Muscle layer of colon (tissue), 2 donors: ENCODE measurements at regions not wholly inside any gene's neighbourhood (a gene's known extent, or its start where the extent isn't known, plus 50 kb on each side); places are given as distances from the start of the nearest gene placed in this dataset.

ENCODE experiments used
- H3K27ac ChIP-seq: one replicate; pipeline ENCODE4 v1.7.0; 2013; ENCODE audit warnings: low read depth, mild to moderate bottlenecking, low read length, moderate library complexity
- H3K27me3 ChIP-seq, 2 donors: one replicate each; pipeline ENCODE4 v1.7.0; 2013; ENCODE audit warnings: low read length in 2 of 2, mild to moderate bottlenecking in 2 of 2; ENCODE audit not compliant: insufficient read depth in 2 of 2, control insufficient read depth in 1 of 2
- H3K36me3 ChIP-seq: one replicate; pipeline ENCODE4 v1.7.0; 2013; ENCODE audit warnings: mild to moderate bottlenecking, low read length; ENCODE audit not compliant: insufficient read depth
- H3K4me1 ChIP-seq: one replicate; pipeline ENCODE4 v1.7.0; 2013; ENCODE audit warnings: mild to moderate bottlenecking, low read length; ENCODE audit not compliant: insufficient read depth
- H3K4me3 ChIP-seq, 2 donors: one replicate each; pipeline ENCODE4 v1.7.0; 2013; ENCODE audit warnings: low read length in 2 of 2, low read depth in 1 of 2, mild to moderate bottlenecking in 1 of 2, moderate library complexity in 1 of 2
- H3K9ac ChIP-seq: one replicate; pipeline ENCODE4 v1.7.0; 2013; ENCODE audit warnings: low read length
- H3K9me3 ChIP-seq: one replicate; pipeline ENCODE4 v1.7.0; 2013; ENCODE audit warnings: mild to moderate bottlenecking, low read length
- donor health status: abdominal sarcoma.
- donor health status: Adenocarcinoma of cecum.

DNA sequence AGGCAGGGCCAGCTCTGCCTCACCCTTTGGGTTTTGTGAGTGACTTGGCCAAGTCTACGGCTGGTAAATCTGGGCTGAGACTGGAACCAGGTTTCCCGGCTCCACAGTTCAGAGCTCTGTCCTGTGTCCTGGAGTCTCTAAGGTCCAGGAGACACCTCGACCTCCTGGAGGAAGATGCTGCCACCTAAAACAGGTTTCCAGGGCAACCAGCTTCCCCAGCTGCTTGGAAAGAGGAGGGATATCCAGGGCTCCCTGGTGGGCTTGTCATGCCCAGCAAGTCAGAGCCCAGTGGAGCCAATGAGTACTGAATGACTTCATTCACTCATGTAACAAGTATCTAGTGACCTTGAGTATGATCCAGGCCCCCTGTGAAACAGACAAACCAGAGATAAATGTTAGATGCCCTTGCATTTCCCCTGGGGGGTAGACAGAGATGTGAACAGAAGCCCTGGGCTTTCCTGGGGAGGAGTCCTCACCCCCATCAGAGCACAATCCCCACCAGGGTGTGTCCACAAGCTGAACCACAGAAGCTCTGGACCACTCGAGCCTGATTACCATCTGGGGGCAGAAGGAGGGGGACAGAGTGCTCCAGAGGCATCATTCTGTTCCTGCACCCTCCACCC, 181.2 kb upstream of the RAB4A start:
- H3K36me3 ChIP-seq, result no peaks in the 10 kb centered on the region
- H3K27ac ChIP-seq, result no peak overlapping the region
- no peak overlapping the region for H3K9ac ChIP-seq
- no peaks in the 10 kb centered on the region for H3K9me3 ChIP-seq
- no peak overlapping the region for H3K4me3 ChIP-seq
- no peaks in the 10 kb centered on the region for H3K27me3 ChIP-seq
- H3K4me1 ChIP-seq, result peaks cover 8% of the 10 kb centered on the region

GRCh38 chr1:229091721-229092136, 179.2 kb upstream of the RAB4A start:
- H3K4me3 ChIP-seq, result no peak overlapping the region
- H3K9ac ChIP-seq, result no peak overlapping the region
- H3K9me3 ChIP-seq, result no peaks in the 10 kb centered on the region
- H3K36me3 ChIP-seq, result no peaks in the 10 kb centered on the region
- no peaks in the 10 kb centered on the region for H3K27me3 ChIP-seq
- H3K4me1 ChIP-seq, result peaks cover 8% of the 10 kb centered on the region
- no peak overlapping the region for H3K27ac ChIP-seq

GRCh38 chr1:229092377-229093237, 178.3 kb upstream of the RAB4A start:
- H3K4me3 ChIP-seq, result no peak overlapping the region
- no peak overlapping the region for H3K9ac ChIP-seq
- no peaks in the 10 kb centered on the region for H3K27me3 ChIP-seq
- H3K9me3 ChIP-seq, result no peaks in the 10 kb centered on the region
- H3K36me3 ChIP-seq, result no peaks in the 10 kb centered on the region
- no peak overlapping the region for H3K27ac ChIP-seq
- peaks cover 2% of the 10 kb centered on the region for H3K4me1 ChIP-seq

GRCh38 chr1:229093238-229093540, 177.7 kb upstream of the RAB4A start:
- no peaks in the 10 kb centered on the region for H3K27me3 ChIP-seq
- no peak overlapping the region for H3K9ac ChIP-seq
- H3K27ac ChIP-seq, result no peak overlapping the region
- H3K9me3 ChIP-seq, result no peaks in the 10 kb centered on the region
- H3K4me3 ChIP-seq, result no peak overlapping the region
- H3K36me3 ChIP-seq, result no peaks in the 10 kb centered on the region
- H3K4me1 ChIP-seq, result no peaks in the 10 kb centered on the region

DNA sequence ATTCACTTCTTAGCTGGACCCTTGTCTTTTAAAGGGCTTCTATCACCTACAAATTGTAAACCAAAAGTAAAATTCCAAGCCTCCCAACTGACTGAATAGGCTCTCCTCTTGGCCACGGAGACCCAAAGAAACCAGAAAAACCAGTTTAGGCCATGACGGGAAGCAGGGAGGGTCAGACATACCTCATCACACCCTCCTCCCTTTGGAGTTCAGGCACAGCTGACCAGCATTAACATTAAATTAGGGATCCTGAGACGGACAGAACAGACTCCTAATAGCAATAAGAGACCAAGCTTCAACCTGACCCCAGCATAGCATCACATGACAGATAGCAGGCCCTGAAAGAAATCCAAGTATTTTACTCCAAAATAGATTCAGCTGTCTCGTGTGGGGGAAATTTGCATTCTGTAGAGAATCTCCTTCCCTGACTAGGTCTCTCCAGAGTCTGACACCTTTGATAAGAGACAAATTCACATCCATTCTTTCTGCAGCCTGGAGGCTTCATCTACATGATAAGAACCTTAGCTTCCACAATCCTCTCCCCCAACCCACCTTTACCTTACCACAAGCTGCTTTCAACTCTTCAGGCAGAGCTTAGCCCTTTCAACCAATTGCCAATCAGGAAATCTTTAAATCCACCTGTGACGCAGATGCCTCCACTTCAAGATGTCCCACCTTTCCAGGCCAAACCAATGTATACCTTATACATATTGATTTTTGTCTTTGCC, 177.1 kb upstream of the RAB4A start:
- no peak overlapping the region for H3K27ac ChIP-seq
- H3K36me3 ChIP-seq, result no peaks in the 10 kb centered on the region
- H3K4me3 ChIP-seq, result no peak overlapping the region
- no peak overlapping the region for H3K9ac ChIP-seq
- H3K4me1 ChIP-seq, result no peaks in the 10 kb centered on the region
- no peaks in the 10 kb centered on the region for H3K27me3 ChIP-seq
- no peaks in the 10 kb centered on the region for H3K9me3 ChIP-seq

GRCh38 chr1:229094476-229095311, 176.2 kb upstream of the RAB4A start:
- no peak overlapping the region for H3K4me3 ChIP-seq
- no peak overlapping the region for H3K9ac ChIP-seq
- no peak overlapping the region for H3K27ac ChIP-seq
- H3K27me3 ChIP-seq, result no peaks in the 10 kb centered on the region
- no peaks in the 10 kb centered on the region for H3K9me3 ChIP-seq
- H3K4me1 ChIP-seq, result no peaks in the 10 kb centered on the region
- H3K36me3 ChIP-seq, result no peaks in the 10 kb centered on the region

DNA sequence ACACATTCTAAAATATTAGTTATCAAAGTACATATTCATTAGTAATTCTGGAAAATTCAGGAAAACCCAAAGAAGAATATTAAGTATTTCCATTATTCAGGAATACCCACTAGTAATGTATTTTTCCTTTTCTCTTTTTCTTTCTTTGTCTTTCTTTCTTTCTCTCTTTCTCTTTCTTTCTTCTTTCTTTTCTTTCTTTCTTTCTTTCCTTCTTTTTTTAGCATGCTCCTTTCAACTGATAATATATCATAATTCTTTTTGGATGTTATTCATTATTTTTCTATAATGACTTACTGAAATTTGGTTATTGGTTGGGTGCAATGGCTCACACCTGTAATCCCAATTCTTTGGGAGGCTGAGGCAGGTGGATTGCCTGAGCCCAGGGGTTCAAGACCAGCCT, 175.6 kb upstream of the RAB4A start:
- Histone ChIP-seq H3K27ac (no peak overlapping the region), H3K36me3 (no peaks in the 10 kb centered on the region), H3K9ac (no peak overlapping the region), H3K27me3 (no peaks in the 10 kb centered on the region), H3K4me3 (no peak overlapping the region), H3K4me1 (no peaks in the 10 kb centered on the region), H3K9me3 (no peaks in the 10 kb centered on the region)

DNA sequence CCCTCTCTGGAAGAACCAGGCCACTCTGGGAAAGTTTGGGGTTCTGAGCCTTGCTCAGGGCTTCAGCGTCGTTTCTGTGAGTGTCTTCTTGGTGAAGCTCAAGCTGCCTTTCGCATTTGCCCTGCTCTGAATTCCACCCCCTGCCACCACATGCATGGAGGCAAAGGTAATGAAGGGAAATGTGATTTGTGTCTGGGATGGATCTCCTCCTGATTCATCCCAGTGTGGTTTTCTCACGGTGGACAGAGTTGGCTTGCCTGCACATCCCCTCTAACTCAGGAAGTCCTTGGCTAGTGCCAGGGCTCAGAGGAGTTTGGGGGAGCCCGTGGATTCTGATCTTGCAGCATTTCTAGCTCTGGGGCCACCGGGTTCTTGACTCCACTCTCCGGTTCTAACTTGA, 173.6 kb upstream of the RAB4A start:
- H3K4me3 ChIP-seq, result no peak overlapping the region
- no peaks in the 10 kb centered on the region for H3K9me3 ChIP-seq
- no peak overlapping the region for H3K9ac ChIP-seq
- no peaks in the 10 kb centered on the region for H3K27me3 ChIP-seq
- no peaks in the 10 kb centered on the region for H3K36me3 ChIP-seq
- no peak overlapping the region for H3K27ac ChIP-seq
- H3K4me1 ChIP-seq, result no peaks in the 10 kb centered on the region

- Histone ChIP-seq H3K4me3 (no peak overlapping the region), H3K9ac (no peak overlapping the region), H3K27me3 (no peaks in the 10 kb centered on the region), H3K27ac (no peak overlapping the region), H3K4me1 (no peaks in the 10 kb centered on the region), H3K9me3 (no peaks in the 10 kb centered on the region), H3K36me3 (no peaks in the 10 kb centered on the region)
Measured at GRCh38 chr1:229098361-229098760, 172.6 kb upstream of the RAB4A start.

- no peak overlapping the region for H3K27ac ChIP-seq
- H3K9me3 ChIP-seq, result no peaks in the 10 kb centered on the region
Measured at GRCh38 chr1:229098903-229099578, 171.9 kb upstream of the RAB4A start.

More at GRCh38 chr1:229098903-229099578, 171.9 kb upstream of the RAB4A start:
- Histone ChIP-seq H3K27me3 (no peaks in the 10 kb centered on the region), H3K36me3 (no peaks in the 10 kb centered on the region), H3K9ac (no peak overlapping the region), H3K4me3 (no peak overlapping the region), H3K4me1 (no peaks in the 10 kb centered on the region)
